A549 (cell line): ENCODE measurements at regions not wholly inside any gene's neighbourhood (a gene's known extent, or its start where the extent isn't known, plus 50 kb on each side); places are given as distances from the start of the nearest gene placed in this dataset.
"Not testable (repeated sequence)": the region's sequence is repeated elsewhere in the genome, so short reads cannot be mapped to it uniquely, and the experiment has no call there.

Experiments used
- CEBPB ChIP-seq, 2 experiments: fragments of >200 bp in 1 of 2; sonication (Bioruptor Twin) in 1 of 2; formaldehyde crosslinking in 1 of 2; IDR thresholded peaks; 2 replicates each; pipeline ENCODE4 v1.6.1; 2012 to 2016
- CHD2 ChIP-seq: fragments of 150-350 bp; IDR thresholded peaks from 2 replicates; pipeline ENCODE4 v1.6.1; 2014; ENCODE audit warnings: low read length; ENCODE audit not compliant: partially characterized antibody
- EHMT2 ChIP-seq: fragments of 200-600 bp; sonication (generic); IDR thresholded peaks from 2 replicates; pipeline ENCODE4 v1.6.1; 2016; ENCODE audit warnings: antibody characterized with exemption, low read depth, mild to moderate bottlenecking, moderate library complexity
- EP300 ChIP-seq, 2 experiments: fragments of >200 bp; sonication (Bioruptor Twin); formaldehyde crosslinking; IDR thresholded peaks; 2 replicates in 1 of 2; 3 replicates in 1 of 2; pipeline ENCODE4 v1.6.1; 2016 to 2017
- ESRRA ChIP-seq: fragments of 150-350 bp; IDR thresholded peaks from 2 replicates; pipeline ENCODE4 v1.6.1; 2014; ENCODE audit warnings: mild to moderate bottlenecking, low read length, borderline replicate concordance
- NPAS2 ChIP-seq: fragments of 250-450 bp; sonication (Bioruptor Pico); IDR thresholded peaks from 2 replicates; pipeline ENCODE4 v1.8.0; 2022; ENCODE audit warnings: mild to moderate bottlenecking, moderate library complexity, borderline replicate concordance
- POLR2A ChIP-seq: IDR thresholded peaks from 2 replicates; pipeline ENCODE4 v1.6.1; 2012; ENCODE audit warnings: mild to moderate bottlenecking, low read length
- RFX5 ChIP-seq: fragments of 450-650 bp; IDR thresholded peaks from 2 replicates; pipeline ENCODE4 v1.7.1; 2014; ENCODE audit warnings: antibody characterized with exemption, mild to moderate bottlenecking, moderate library complexity
- SREBF2 ChIP-seq: fragments of 450-650 bp; IDR thresholded peaks from 2 replicates; pipeline ENCODE4 v1.6.1; 2014; ENCODE audit warnings: mild to moderate bottlenecking, moderate library complexity
- TP53 ChIP-seq: fragments of 250-450 bp; sonication (Bioruptor Pico); IDR thresholded peaks from 2 replicates; pipeline ENCODE4 v1.5.0; 2021; ENCODE audit warnings: mild to moderate bottlenecking, moderate library complexity
- TF ChIP-seq, protein P1 (sequence below): fragments of >200 bp; sonication (Bioruptor Twin); formaldehyde crosslinking; IDR thresholded peaks from 3 replicates; pipeline ENCODE4 v1.5.1; 2016
- TF ChIP-seq, protein P2 (sequence below): fragments of 200-600 bp; sonication (generic); IDR thresholded peaks from 2 replicates; pipeline ENCODE4 v1.6.1; 2016; ENCODE audit warnings: antibody characterized with exemption, mild to moderate bottlenecking, moderate library complexity
- TF ChIP-seq, protein P3 (sequence below): IDR thresholded peaks from 2 replicates; pipeline ENCODE4 v1.6.1; 2012

DNA sequence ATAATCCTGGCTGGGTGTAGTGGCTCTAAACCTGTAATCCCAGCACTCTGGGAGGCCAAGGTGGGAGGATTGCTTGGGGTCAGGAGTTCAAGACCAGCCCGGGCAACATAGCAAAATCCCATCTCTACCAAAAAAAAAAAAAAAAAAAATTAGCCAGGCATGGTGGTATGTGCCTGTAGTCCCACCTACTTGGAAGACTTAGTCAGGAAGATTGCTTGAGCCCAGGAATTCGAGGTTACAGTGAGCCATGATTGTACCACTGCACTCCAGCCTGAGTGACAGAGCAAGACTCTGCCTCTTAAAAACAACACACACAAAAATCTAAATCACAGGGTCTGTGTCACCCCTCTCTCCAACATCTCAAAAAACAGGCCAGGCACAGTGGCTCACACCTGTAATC, 349.9 kb upstream of the WWC1 start:
- TF ChIP-seq SREBF2; POLR2A; CHD2; RFX5; ESRRA; TP53 (CRISPR knock-in tag); NPAS2; EP300 (IDR thresholded peaks at IDR 0.05); CEBPB (IDR thresholded peaks at IDR 0.05); EHMT2: not testable (repeated sequence)
- TF ChIP-seq, protein P1, sequence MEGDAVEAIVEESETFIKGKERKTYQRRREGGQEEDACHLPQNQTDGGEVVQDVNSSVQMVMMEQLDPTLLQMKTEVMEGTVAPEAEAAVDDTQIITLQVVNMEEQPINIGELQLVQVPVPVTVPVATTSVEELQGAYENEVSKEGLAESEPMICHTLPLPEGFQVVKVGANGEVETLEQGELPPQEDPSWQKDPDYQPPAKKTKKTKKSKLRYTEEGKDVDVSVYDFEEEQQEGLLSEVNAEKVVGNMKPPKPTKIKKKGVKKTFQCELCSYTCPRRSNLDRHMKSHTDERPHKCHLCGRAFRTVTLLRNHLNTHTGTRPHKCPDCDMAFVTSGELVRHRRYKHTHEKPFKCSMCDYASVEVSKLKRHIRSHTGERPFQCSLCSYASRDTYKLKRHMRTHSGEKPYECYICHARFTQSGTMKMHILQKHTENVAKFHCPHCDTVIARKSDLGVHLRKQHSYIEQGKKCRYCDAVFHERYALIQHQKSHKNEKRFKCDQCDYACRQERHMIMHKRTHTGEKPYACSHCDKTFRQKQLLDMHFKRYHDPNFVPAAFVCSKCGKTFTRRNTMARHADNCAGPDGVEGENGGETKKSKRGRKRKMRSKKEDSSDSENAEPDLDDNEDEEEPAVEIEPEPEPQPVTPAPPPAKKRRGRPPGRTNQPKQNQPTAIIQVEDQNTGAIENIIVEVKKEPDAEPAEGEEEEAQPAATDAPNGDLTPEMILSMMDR, result not testable (repeated sequence)
- TF ChIP-seq, protein P2, sequence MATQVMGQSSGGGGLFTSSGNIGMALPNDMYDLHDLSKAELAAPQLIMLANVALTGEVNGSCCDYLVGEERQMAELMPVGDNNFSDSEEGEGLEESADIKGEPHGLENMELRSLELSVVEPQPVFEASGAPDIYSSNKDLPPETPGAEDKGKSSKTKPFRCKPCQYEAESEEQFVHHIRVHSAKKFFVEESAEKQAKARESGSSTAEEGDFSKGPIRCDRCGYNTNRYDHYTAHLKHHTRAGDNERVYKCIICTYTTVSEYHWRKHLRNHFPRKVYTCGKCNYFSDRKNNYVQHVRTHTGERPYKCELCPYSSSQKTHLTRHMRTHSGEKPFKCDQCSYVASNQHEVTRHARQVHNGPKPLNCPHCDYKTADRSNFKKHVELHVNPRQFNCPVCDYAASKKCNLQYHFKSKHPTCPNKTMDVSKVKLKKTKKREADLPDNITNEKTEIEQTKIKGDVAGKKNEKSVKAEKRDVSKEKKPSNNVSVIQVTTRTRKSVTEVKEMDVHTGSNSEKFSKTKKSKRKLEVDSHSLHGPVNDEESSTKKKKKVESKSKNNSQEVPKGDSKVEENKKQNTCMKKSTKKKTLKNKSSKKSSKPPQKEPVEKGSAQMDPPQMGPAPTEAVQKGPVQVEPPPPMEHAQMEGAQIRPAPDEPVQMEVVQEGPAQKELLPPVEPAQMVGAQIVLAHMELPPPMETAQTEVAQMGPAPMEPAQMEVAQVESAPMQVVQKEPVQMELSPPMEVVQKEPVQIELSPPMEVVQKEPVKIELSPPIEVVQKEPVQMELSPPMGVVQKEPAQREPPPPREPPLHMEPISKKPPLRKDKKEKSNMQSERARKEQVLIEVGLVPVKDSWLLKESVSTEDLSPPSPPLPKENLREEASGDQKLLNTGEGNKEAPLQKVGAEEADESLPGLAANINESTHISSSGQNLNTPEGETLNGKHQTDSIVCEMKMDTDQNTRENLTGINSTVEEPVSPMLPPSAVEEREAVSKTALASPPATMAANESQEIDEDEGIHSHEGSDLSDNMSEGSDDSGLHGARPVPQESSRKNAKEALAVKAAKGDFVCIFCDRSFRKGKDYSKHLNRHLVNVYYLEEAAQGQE, result not testable (repeated sequence)
- TF ChIP-seq, protein P3, sequence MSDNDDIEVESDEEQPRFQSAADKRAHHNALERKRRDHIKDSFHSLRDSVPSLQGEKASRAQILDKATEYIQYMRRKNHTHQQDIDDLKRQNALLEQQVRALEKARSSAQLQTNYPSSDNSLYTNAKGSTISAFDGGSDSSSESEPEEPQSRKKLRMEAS, result not testable (repeated sequence)
